Skeletal muscle cell (primary cell): ENCODE measurements at regions not wholly inside any gene's neighbourhood (a gene's known extent, or its start where the extent isn't known, plus 50 kb on each side); places are given as distances from the start of the nearest gene placed in this dataset.
"Not testable (repeated sequence)": the region's sequence is repeated elsewhere in the genome, so short reads cannot be mapped to it uniquely, and the experiment has no call there.

Source experiments
- DNase-seq: peaks from one replicate; pipeline ENCODE4 v3.0.0-alpha.2; 2010; ENCODE audit warnings: low read depth
- H3K4me3 ChIP-seq: 2 replicates; pipeline ENCODE4 v1.5.1; 2011; ENCODE audit warnings: low read depth, mild to moderate bottlenecking, control low read depth, low read length, moderate library complexity

DNA sequence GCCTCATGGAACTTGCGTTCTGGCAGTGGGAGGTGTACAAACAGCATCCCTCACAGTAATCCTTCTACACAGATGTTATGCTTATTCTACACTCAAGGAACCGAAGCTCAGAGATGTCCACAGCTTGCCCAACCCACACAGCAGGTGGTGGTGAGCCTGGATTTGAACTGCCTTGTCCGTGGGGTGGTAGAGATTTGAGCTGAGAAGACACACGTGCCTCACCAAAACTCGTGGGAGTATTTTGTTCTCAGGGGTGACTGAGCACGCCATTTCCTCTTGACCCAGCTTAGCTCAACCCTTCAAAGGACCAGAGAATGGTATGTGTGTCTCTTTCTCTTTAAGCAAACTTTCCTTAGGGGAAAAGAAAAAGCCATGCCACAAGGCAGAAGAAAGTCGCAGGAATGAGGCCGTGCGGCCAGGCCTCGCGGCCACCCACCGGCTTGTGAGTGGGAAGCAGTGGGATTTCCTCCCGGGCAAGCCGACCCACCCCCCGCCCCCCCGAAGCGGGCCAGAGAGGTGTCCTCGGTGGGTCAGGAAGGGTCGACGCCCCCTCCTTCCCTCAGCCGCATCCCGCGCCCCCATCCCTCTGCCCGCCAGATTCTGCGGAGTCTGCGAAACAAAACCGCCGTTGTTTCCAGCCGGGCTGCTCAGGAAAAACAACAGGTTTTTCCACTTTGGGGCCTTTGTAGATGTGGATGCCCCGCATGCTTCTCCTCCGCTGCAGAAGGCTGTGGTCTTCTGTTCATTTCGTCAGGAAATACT, 123.8 kb upstream of the ZNF469 start:
- not testable (repeated sequence) for H3K4me3 ChIP-seq, DNase-seq

DNA sequence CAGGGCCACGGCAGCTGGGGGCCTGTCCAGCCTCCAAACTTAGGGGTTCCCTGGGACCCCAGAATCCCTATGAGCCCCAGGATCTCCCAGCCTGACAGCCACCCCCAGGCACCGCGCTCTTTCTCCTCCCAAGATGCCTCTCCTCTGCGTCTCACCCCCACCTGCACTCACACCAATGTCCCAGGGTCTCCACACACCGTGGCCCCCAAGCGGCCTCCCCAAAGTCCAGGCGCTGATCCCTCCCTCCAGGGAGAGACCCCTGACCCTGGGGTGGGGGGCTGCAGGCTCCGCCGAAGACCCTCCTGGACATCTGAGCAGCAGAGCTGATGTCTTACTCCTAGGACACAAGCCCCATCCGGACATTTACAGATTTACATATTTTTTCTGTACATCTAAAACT, 123.2 kb upstream of the ZNF469 start:
- DNase-seq, H3K4me3 ChIP-seq: not testable (repeated sequence)

DNA sequence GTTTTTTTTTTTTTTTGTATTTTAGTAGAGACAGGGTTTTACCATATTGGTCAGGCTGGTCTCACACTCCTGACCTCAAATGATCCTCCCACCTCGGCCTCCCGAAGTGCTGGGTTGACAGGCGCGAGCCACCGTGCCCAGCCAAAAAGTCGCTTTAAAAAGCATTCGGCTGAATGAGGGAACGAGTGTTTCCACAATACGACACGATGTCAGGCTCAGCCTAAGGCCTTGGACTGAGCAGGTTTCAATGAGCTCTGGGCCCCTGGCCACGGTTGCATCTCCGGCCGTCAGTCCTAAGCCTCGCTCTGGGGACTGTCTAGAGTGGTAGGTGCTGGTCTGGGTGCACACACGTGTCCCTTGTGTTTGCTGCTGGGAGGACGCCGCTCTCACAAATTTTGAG, 122.6 kb upstream of the ZNF469 start:
- DNase-seq, H3K4me3 ChIP-seq: not testable (repeated sequence)

DNA sequence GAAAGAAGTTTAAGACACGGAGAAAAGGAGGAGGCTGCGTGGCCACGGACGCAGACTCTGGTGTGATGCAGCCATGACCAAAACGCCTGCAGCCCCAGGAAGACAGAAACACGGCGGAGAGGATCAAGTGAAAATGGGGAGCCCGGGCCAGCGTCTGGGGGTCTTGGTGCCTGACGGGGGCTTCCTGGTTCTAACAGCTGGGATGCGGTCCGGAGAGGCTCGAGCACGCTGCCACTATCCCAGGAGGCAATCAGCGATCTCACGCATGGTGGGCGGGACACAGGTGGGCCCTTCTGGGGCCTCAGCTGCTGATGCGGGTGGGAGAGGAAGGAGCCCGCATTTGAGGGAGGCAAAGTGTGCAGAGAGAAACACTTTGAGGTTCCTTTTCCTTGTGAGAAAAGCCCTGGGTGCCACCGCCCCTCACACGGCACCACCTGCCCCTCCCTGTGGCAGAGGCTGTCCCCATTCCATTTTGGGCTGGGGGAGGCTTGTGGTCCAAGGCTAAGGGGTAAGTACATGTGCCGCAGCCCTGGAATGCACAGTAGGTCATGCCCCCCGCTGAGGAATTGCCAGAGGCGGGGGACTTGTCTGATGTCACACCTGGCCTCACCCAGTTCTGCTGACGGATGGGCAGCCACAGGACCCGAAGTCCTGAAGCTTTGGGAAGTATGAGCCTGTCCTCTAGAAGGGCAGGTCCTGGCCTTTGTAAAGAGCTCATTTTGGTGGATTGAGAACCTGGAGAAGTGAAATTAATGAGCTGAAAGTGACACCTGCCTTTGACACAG, 121.7 kb upstream of the ZNF469 start:
- DNase-seq, H3K4me3 ChIP-seq: not testable (repeated sequence)

DNA sequence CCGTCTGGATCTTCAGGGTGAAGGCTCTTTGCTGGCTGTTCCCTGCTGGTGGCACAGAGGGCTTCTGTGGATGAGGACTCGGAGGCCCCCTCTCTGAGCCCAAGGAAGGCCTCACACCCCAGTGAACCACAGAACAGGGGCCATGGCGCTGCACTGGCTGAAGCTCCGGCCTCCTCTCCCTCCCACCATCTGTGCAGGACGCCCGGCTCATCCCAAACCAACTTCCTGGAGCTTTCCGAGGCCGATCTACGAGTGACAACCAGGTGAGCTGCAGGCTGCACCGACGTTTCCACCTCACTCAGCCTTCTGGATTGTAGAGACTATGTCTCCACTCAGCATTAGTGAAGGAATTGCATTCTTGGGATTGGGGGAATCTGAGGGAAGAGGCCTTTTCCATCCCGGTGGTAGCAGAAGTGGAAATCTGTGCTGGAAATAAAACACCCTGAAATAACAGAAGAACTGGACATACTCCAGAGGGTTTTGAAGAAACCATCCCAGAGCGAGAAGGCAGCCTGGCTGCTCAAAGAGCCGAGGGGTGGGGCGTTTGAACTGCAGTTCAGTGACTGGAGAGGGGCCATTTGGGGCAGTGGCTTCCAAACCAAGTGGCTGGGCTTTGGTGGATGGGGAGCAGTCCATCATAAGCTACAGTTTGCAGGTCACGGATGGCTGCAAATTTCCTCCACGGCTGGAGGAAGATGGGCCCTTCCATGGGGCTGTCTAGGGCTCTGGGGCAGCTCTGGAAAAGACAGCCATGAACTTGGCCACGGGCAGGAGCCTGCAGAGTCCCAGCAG, 120.7 kb upstream of the ZNF469 start:
- not testable (repeated sequence) for H3K4me3 ChIP-seq, DNase-seq

DNA sequence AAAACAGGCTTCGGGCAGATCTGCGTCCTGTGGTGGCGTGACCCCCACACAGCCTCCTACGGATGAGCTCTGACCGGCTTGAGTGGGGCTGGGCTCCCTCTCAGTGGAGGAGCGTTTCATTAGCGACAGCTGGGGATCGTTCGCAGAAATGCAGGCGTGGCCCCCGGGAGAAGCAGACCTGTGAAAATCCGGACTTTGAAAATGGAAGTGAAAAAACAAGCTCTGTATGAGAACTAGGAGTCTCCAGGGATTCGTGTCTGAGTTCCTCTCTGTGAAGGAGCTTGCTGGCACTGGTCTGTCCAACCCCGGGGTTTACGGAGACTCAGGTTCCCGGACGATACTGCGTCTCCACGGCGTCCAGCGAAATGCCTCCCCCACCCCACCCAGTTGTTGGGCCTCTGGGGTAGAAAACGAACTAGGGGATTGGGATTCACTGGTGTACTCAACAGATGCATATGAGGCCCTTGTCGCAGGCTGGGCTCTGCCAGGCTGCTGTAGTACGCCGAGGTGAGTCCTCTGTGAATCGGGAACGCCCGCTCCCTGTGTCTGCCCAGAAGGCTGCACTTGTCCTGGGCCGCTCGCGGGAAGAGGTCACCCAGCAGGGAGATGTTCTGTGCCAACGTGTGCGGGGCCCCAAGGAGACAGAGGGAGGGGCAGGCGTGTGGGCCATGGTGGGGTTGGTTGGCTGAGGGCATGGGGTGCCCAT, 119.7 kb upstream of the ZNF469 start:
- DNase-seq: peak; percentile 55

DNA sequence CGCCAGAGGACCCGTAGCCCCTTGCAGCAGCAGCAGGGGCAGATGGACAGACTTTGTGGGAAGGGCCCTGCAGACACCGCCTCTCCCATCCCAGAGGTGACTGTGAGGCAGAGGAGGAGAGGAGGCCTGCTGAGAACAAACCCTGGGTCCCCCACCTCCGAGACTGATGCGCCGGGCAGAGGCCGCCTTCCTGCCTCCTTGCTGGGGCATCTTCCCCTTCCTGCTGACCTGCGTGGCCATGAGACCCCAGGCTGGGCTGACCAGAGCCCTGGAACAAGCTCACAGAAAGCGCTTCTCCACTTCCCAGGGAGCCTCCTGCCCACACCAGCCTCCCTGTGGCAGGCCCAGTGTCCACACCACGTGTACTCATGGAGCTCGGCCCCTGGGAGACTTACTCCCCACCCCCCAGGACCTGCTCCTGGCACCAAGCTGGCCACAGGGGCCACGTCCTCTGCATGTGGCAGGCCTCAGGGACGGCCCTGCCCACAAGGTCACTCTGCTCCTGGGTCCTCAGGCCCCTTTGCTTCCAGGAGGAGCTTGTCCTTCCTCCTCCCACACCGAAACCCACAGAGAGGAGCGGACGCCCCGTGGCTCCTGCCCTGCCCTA, 119.0 kb upstream of the ZNF469 start:
- H3K4me3 ChIP-seq, DNase-seq: not testable (repeated sequence)

More for the DNA sequence above, 119.7 kb upstream of the ZNF469 start:
- not testable (repeated sequence) for H3K4me3 ChIP-seq

DNA sequence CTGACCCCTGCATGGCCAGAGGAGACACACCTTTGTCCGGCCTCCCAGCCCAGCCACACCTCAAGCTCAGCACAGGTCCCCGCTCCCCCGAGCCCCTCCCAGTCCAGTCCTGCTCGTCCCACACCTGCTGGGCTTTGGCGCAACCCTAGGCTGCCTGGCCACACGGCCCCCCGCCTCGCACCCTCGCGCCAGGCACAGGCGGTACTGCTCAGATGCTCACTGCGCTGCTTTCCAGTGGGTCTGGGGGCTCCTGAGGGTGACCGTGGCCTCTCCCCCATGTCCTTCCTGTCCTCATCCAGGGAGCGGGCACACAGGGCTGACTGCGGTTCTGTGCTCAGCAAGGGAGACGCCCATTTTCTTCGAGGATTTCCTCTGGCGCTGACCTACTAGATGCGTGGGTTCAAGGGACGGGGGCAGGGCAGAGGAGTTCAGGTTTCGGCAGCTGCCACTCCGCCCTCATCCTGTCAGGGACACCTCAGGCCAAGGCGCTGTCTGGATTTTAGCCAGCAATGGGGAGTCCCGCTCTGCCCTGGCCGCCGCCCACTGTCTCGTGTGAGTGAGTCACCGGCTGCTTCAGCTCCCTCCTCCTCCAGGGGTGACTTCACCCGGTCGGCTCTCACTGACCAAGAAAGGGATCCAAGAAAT, 118.0 kb upstream of the ZNF469 start:
- DNase-seq: peak; percentile 76
- H3K4me3 ChIP-seq: no peak overlapping the region

DNA sequence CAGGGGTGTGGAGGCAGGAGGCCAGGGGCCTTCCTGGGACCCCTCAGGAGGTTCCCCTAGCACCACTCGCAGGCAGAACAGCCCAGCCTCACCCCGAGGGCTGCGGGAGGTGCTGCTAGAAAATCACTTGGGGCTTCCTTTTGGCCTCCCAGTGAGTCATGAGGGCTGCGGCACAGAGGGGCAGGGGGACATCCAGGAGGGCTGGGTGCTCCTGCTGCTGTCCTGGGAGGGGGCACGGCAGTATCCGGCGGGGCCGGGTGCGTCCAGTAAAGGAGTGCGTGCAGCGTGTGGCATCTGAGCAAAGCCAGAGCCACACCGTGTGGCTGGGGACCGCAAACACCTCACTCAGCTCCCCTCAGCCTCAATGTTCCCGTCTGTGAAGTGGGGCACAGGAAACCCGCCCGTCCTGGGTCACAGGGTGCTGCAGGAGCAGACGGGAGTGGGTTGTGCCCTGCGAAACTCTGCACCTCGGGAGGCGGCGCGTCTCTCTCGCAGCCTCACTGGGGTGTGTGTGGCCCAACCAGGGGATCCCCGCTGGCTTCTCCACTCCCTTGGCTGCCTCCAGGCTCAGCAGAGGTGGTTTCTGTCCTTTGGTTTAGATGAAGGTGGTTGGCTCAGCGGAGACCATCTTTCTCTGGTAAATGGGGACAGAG, 117.3 kb upstream of the ZNF469 start:
- DNase-seq, H3K4me3 ChIP-seq: not testable (repeated sequence)

DNA sequence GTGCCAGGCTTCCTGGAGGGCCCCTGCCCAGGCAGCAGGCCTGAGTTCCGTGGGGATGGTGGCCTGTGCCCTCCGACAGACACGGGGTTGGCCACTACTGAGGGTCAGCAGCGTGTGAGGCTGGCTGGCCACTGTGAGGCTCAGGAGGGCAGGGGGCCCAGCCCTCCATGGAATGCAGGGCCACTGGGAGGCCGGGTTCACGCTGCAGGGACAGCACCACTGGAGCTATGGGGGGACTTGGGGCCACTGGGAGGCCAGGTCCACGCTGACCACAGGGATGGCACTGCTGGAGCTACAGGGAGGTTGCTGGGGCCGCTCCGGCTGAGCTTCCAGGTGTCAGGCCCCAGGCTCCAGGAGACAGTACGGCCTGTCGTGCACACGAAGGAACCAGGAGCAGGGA, 116.7 kb upstream of the ZNF469 start:
- H3K4me3 ChIP-seq, DNase-seq: not testable (repeated sequence)

DNA sequence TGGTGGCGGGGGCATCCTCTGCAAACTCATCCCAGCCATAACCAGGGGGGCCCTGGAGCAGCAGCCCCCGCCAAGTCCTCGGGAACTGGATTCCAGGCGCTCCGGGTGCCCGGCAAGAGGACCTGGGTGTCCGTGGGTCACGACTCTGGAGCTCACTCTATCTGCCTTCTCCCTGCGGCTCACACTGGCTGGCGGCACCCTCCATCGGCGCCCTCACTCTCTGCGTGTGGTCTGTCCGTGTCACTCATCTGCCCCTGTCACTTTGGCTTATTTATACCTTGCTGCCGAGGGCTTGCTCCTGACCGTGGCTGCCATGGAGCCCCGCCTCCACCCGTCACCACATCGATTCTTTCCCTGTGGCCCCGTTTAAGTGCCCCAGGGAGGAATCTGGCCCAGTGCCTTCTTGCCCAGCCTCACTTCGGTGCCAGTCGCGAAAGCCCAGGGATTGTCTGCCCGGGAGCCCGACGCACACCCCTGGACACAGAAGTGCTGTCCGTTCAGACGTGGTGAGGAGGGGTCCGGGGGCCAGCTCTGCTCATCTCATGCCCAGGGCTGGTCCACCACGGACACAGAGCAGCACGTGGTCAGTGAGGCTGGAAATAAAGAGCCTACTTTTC, 115.7 kb upstream of the ZNF469 start:
- not testable (repeated sequence) for H3K4me3 ChIP-seq, DNase-seq

DNA sequence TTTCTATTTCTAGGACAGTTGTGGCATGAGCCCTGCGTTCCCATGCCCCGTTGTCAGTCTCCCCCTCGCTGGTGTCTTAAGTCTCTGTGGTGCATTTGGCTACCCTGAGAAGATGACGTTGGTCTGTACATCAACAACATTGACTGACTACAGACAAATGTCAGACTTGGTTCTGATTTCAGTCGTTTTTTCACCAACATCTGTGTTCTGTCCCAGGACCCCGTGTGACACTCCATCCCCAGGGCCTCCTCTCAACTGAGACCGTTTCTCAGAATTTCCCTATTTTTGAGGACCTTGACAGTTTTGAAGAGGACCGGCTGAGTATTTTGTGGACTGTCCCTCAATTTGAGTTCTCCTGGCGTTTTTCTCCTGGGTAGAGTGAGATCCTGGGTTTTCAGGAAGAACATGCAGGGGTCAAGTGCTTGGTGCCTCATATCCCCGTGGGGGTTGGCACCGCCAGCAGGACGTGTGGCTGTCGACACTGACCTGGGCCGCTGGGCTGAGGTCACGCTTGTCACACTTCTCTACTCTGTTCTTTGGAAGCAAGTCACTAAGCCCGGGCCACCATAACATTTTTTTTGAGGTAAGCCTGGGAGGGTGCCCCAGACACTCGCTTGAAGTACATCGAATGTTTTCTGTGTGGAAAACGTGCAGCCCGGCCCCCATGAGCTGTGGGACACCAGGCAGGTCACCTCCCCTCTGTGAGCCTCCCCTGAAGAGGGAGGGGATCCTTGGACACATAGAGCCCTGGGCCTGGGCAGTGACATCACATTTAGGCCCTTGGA, 114.4 kb upstream of the ZNF469 start:
- not testable (repeated sequence) for DNase-seq, H3K4me3 ChIP-seq

DNA sequence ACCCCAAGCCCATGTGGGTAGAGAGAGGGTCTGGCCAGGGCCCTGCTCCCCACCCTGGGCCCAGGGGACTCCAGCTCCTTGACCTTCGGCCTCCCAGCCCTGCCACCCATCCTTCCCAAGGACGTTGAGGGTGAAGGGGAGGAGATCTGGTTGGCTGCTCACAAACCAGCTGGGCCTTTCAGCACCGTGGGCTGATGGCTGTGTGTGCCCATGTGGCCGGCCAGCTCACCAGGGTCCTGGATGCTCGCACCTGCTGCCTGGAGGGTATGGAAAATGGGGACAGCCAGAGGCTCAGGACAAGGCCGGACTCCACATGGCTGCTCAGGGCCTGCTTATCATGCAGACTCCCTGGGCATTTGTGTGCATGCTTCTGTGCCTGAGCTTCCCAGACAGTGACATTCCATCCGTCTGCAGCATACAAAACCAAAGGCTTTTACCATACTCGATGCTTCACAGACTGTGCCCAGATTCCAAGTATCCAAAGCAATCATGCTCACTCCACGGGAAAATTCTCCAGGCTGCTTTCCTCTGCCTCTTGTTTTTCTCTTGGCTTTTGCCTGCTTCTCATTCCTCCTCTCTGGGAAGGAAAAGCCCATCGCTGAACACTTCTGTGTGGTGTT, 112.5 kb upstream of the ZNF469 start:
- not testable (repeated sequence) for H3K4me3 ChIP-seq, DNase-seq

DNA sequence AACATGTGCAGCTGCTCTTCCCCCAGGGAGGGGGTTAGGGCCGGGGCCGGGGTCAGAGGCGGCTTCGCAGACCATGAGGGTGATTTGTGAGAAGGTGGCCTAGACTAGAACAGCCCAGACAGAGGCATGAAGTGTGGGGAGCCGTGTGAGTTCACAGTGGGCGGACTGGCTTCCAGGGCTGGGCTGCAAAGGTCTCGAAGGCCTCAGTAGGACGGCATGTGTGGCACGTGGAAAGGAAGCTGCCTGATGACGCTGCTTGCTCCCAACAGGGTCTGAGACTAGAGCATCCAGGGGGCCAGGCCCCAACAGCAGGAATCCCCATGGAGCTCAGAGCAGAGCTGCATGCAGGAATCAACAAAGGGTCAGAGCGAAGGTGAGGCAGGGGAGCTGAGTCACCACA, 111.5 kb upstream of the ZNF469 start:
- DNase-seq, H3K4me3 ChIP-seq: not testable (repeated sequence)

DNA sequence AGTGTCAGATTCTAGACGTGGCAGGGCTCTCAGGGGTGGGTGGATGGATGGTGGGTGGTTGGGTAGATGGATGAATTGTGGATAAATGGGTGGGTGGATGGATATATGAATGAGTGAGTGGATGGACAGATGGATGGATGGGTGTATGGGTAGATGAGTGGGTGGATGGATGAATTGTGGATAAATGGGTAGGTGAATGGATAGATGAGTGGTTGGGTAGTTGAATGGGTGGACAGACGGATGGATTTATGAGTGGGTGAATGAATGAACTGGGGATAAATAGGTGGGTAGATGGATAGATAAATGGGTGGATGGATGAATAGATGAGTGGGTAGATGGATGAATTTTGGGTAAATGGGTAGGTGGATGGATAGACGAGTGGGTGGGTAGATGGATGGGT, 111.0 kb upstream of the ZNF469 start:
- not testable (repeated sequence) for DNase-seq, H3K4me3 ChIP-seq

DNA sequence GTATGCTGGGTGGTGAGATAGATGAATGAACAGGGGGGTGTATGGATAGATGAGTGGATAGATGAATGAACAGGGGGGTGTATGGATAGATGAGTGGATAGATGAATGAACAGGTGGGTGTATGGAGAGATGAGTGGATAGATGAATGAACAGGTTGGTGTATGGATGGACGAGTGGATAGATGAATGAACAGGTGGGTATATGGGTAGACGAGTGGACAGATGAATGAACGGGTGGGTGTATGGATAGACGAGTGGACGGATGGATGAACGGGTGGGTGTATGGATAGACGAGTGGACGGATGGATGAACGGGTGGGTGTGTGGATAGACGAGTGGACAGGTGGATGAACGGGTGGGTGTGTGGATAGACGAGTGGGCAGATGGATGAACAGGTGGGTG, 110.3 kb upstream of the ZNF469 start:
- not testable (repeated sequence) for DNase-seq, H3K4me3 ChIP-seq
